ENCODE measurements at regions not wholly inside any gene's neighbourhood (a gene's known extent, or its start where the extent isn't known, plus 50 kb on each side); places are given as distances from the start of the nearest gene placed in this dataset.

- DNase-seq, result no peak
Observed at GRCh38 chr3:27589795-27590194, 105.6 kb upstream of the SLC4A7 start.

GRCh38 chr3:27585429-27585828, 101.2 kb upstream of the SLC4A7 start:
- no peak for DNase-seq

GRCh38 chr3:27584874-27585273, 100.7 kb upstream of the SLC4A7 start:
- no peak for DNase-seq

GRCh38 chr3:27581852-27582251, 97.7 kb upstream of the SLC4A7 start:
- DNase-seq, result no peak

- DNase-seq, result no peak
Observed at GRCh38 chr3:27578032-27578431, 93.8 kb upstream of the SLC4A7 start.

GRCh38 chr3:27577504-27577903, 93.3 kb upstream of the SLC4A7 start:
- DNase-seq, result no peak

GRCh38 chr3:27576171-27576570, 92.0 kb upstream of the SLC4A7 start:
- DNase-seq, result no peak

- no peak for DNase-seq
Observed at GRCh38 chr3:27575499-27575898, 91.3 kb upstream of the SLC4A7 start.

GRCh38 chr3:27574438-27574795, 90.2 kb upstream of the SLC4A7 start:
- no peak for DNase-seq

- DNase-seq, result no peak
Observed at GRCh38 chr3:27573780-27574437, 89.7 kb upstream of the SLC4A7 start.

GRCh38 chr3:27573138-27573537, 89.0 kb upstream of the SLC4A7 start:
- DNase-seq, result no peak

- DNase-seq, result no peak
Observed at GRCh38 chr3:27571345-27571744, 87.2 kb upstream of the SLC4A7 start.

- no peak for DNase-seq
Observed at GRCh38 chr3:27570421-27571106, 86.4 kb upstream of the SLC4A7 start.

- DNase-seq, result peak; percentile 34
Observed at GRCh38 chr3:27568393-27568792, 84.2 kb upstream of the SLC4A7 start.

- DNase-seq, result no peak
Observed at GRCh38 chr3:27567251-27567650, 83.1 kb upstream of the SLC4A7 start.

GRCh38 chr3:27565201-27565852, 81.1 kb upstream of the SLC4A7 start:
- no peak for DNase-seq

- no peak for DNase-seq
Observed at GRCh38 chr3:27561576-27561975, 77.4 kb upstream of the SLC4A7 start.

- no peak for DNase-seq
Observed at GRCh38 chr3:27560484-27561056, 76.4 kb upstream of the SLC4A7 start.

GRCh38 chr3:27559835-27560234, 75.7 kb upstream of the SLC4A7 start:
- DNase-seq, result no peak

GRCh38 chr3:27559381-27559780, 75.2 kb upstream of the SLC4A7 start:
- no peak for DNase-seq

GRCh38 chr3:27557411-27557810, 73.2 kb upstream of the SLC4A7 start:
- no peak for DNase-seq

GRCh38 chr3:27556887-27557286, 72.7 kb upstream of the SLC4A7 start:
- DNase-seq, result no peak

GRCh38 chr3:27554706-27555105, 70.5 kb upstream of the SLC4A7 start:
- DNase-seq, result no peak

Data from NCI-H1092 treated with DMSO at 0.1 percent for 48 hours (cell line).